ENCODE measurements at regions not wholly inside any gene's neighbourhood (a gene's known extent, or its start where the extent isn't known, plus 50 kb on each side); places are given as distances from the start of the nearest gene placed in this dataset.

- Histone ChIP-seq H3K79me2 (no peaks in the 10 kb centered on the region), H3K4me2 (ENCODE audit: low read length) (no peak overlapping the region), H3K27me3 (ENCODE audit: control insufficient read depth, insufficient read depth, low read length) (no peaks in the 10 kb centered on the region), H2AFZ (no peak overlapping the region), H3K9me3 (ENCODE audit: control insufficient read depth, low read length) (no peaks in the 10 kb centered on the region), H3K9ac (no peak overlapping the region), H3K36me3 (ENCODE audit: control insufficient read depth, insufficient read depth, low read length) (no peaks in the 10 kb centered on the region), H3K27ac (no peak overlapping the region), H3K4me3 (ENCODE audit: low read depth, low read length) (no peak overlapping the region), H3K4me1 (no peaks in the 10 kb centered on the region)
- TF ChIP-seq, protein P1, sequence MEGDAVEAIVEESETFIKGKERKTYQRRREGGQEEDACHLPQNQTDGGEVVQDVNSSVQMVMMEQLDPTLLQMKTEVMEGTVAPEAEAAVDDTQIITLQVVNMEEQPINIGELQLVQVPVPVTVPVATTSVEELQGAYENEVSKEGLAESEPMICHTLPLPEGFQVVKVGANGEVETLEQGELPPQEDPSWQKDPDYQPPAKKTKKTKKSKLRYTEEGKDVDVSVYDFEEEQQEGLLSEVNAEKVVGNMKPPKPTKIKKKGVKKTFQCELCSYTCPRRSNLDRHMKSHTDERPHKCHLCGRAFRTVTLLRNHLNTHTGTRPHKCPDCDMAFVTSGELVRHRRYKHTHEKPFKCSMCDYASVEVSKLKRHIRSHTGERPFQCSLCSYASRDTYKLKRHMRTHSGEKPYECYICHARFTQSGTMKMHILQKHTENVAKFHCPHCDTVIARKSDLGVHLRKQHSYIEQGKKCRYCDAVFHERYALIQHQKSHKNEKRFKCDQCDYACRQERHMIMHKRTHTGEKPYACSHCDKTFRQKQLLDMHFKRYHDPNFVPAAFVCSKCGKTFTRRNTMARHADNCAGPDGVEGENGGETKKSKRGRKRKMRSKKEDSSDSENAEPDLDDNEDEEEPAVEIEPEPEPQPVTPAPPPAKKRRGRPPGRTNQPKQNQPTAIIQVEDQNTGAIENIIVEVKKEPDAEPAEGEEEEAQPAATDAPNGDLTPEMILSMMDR (IDR thresholded peaks at IDR 0.05), result no peak
These were observed 561.4 kb downstream of the PKHD1 start for GRCh38 chr6:51526049-51526448.

- H3K9me3 ChIP-seq (ENCODE audit: control insufficient read depth, low read length), result no peaks in the 10 kb centered on the region
- no peaks in the 10 kb centered on the region for H3K36me3 ChIP-seq (ENCODE audit: control insufficient read depth, insufficient read depth, low read length)
- no peak overlapping the region for H3K4me3 ChIP-seq (ENCODE audit: low read depth, low read length)
- H3K9ac ChIP-seq, result no peak overlapping the region
- H3K4me2 ChIP-seq (ENCODE audit: low read length), result no peak overlapping the region
- no peaks in the 10 kb centered on the region for H3K4me1 ChIP-seq
- H3K27ac ChIP-seq, result no peak overlapping the region
- H2AFZ ChIP-seq, result no peak overlapping the region
- TF ChIP-seq, protein P1 (IDR thresholded peaks at IDR 0.05), result no peak
- no peaks in the 10 kb centered on the region for H3K27me3 ChIP-seq (ENCODE audit: control insufficient read depth, insufficient read depth, low read length)
- no peaks in the 10 kb centered on the region for H3K79me2 ChIP-seq
These were observed 560.5 kb downstream of the PKHD1 start for GRCh38 chr6:51526922-51527321.

DNA sequence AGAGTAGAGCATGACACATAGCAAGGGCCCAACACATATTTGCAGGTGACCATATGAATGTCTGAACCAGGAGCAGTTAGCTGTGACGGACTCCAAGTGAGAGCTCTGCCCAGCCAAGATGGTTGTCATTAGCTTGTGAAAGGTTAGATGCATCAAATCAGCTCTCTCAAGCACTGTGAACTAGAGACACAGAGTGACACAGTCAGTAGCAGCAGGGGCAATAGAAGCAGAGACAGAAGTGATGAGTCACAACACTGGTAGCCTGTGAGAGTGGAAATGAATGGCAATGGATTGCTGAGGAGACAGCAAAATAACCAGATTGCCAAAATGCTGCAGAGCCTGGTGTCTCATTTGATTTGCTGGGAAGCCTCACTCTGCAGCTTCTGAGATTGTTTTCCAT lies 558.9 kb downstream of the PKHD1 start:
- Histone ChIP-seq H3K4me2 (ENCODE audit: low read length) (no peak overlapping the region), H3K27ac (no peak overlapping the region)
- TF ChIP-seq, protein P1 (IDR thresholded peaks at IDR 0.05), result no peak

GRCh38 chr6:51529240-51529639 lies 558.2 kb downstream of the PKHD1 start:
- no peak overlapping the region for H3K4me3 ChIP-seq (ENCODE audit: low read depth, low read length)
- no peak overlapping the region for H3K9ac ChIP-seq
- no peaks in the 10 kb centered on the region for H3K36me3 ChIP-seq (ENCODE audit: control insufficient read depth, insufficient read depth, low read length)
- H3K79me2 ChIP-seq, result no peaks in the 10 kb centered on the region
- no peak overlapping the region for H3K4me2 ChIP-seq (ENCODE audit: low read length)
- no peak overlapping the region for H3K27ac ChIP-seq
- TF ChIP-seq, protein P1 (IDR thresholded peaks at IDR 0.05), result no peak
- no peaks in the 10 kb centered on the region for H3K4me1 ChIP-seq
- no peak overlapping the region for H2AFZ ChIP-seq
- H3K27me3 ChIP-seq (ENCODE audit: control insufficient read depth, insufficient read depth, low read length), result no peaks in the 10 kb centered on the region
- H3K9me3 ChIP-seq (ENCODE audit: control insufficient read depth, low read length), result no peaks in the 10 kb centered on the region

More for the DNA sequence above, 558.9 kb downstream of the PKHD1 start:
- H3K27me3 ChIP-seq (ENCODE audit: control insufficient read depth, insufficient read depth, low read length), result no peaks in the 10 kb centered on the region
- no peaks in the 10 kb centered on the region for H3K36me3 ChIP-seq (ENCODE audit: control insufficient read depth, insufficient read depth, low read length)
- no peaks in the 10 kb centered on the region for H3K4me1 ChIP-seq
- no peak overlapping the region for H2AFZ ChIP-seq
- H3K9ac ChIP-seq, result no peak overlapping the region
- H3K79me2 ChIP-seq, result no peaks in the 10 kb centered on the region
- no peak overlapping the region for H3K4me3 ChIP-seq (ENCODE audit: low read depth, low read length)
- no peaks in the 10 kb centered on the region for H3K9me3 ChIP-seq (ENCODE audit: control insufficient read depth, low read length)

DNA sequence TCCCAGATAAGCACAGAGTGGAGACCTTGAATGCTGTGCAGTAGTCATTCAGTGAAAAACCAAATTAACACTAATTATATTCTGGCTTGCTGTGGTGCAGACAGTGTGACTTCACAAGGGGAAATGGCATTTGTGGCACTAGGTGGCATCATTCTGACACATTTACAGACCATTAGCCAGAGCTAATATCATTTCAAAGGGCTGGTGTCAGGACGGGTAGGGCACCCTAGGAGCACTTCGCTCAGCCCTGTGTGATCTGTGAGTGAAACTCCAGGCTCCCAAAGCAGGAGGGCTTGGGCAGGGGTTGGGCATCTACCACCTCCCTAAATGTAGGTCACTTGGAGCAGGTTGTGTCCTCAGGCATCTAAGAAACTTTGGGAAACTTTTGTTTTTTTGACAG lies 555.8 kb downstream of the PKHD1 start:
- H3K9me3 ChIP-seq (ENCODE audit: control insufficient read depth, low read length), result no peaks in the 10 kb centered on the region
- no peak overlapping the region for H2AFZ ChIP-seq
- no peaks in the 10 kb centered on the region for H3K4me1 ChIP-seq
- no peaks in the 10 kb centered on the region for H3K36me3 ChIP-seq (ENCODE audit: control insufficient read depth, insufficient read depth, low read length)
- TF ChIP-seq, protein P1 (IDR thresholded peaks at IDR 0.05), result no peak
- no peaks in the 10 kb centered on the region for H3K27me3 ChIP-seq (ENCODE audit: control insufficient read depth, insufficient read depth, low read length)
- H3K9ac ChIP-seq, result no peak overlapping the region
- H3K79me2 ChIP-seq, result no peaks in the 10 kb centered on the region
- no peak overlapping the region for H3K27ac ChIP-seq
- no peak overlapping the region for H3K4me2 ChIP-seq (ENCODE audit: low read length)
- H3K4me3 ChIP-seq (ENCODE audit: low read depth, low read length), result no peak overlapping the region

All from parathyroid adenoma (tissue), 2 donors.